GM12874 (cell line): ENCODE measurements at regions not wholly inside any gene's neighbourhood (a gene's known extent, or its start where the extent isn't known, plus 50 kb on each side); places are given as distances from the start of the nearest gene placed in this dataset.

ENCODE experiments used
- TF ChIP-seq, protein P1 (sequence below): IDR thresholded peaks from 2 replicates; pipeline ENCODE4 v1.5.1; 2011; ENCODE audit warnings: low read depth, mild to moderate bottlenecking, control low read depth, low read length, moderate library complexity; ENCODE audit not compliant: insufficient read depth

DNA sequence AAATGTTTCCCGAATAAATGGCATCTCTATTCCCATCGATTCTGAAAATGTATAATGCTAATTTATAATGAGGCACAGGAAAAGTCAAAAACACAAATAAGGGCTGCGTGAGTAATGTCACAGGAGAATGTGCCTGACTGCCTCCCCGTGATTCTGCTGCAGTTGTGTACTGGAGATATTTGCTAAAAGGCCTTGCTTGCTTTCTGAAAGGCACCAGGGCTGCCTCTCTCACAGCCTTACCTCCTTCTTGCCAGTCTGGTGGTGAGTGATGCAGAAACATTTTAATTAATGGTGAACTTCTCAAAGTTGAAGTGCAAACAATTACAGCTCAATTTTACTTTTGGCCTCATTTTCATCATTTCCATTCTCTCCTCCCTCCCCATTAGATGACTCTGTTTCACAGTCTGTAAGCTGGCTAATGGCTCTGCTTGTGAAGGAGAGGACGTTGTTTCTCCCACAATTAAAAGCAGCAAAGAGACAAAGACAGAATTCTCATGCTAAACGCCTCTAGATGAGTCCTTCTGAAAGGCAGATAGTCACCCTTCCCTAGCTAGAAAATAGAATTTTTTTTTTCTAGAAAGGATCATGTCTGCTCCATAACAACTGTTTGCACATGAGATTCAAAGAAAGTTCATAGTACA lies 377.6 kb downstream of the MDFIC start:
- TF ChIP-seq, protein P1, sequence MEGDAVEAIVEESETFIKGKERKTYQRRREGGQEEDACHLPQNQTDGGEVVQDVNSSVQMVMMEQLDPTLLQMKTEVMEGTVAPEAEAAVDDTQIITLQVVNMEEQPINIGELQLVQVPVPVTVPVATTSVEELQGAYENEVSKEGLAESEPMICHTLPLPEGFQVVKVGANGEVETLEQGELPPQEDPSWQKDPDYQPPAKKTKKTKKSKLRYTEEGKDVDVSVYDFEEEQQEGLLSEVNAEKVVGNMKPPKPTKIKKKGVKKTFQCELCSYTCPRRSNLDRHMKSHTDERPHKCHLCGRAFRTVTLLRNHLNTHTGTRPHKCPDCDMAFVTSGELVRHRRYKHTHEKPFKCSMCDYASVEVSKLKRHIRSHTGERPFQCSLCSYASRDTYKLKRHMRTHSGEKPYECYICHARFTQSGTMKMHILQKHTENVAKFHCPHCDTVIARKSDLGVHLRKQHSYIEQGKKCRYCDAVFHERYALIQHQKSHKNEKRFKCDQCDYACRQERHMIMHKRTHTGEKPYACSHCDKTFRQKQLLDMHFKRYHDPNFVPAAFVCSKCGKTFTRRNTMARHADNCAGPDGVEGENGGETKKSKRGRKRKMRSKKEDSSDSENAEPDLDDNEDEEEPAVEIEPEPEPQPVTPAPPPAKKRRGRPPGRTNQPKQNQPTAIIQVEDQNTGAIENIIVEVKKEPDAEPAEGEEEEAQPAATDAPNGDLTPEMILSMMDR: no peak

DNA sequence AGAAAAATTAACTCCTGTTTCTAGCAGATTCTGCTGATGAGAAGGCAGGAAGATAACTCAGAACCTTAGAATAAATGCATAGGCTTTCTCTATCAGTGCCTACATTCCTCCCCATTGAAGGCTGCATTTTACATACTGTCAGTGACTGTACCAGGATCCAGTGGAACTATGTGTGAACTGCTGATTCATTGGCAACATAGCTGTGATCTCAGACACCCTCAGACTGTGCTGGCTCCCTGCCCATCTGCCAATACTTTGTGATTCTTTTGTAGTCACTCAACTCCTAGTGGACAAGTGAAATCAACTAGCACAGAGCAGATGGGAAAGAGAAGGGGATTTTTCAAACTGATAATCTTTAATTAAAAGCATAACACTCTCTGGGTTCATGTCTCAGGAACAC lies 375.8 kb downstream of the MDFIC start:
- TF ChIP-seq, protein P1: no peak

DNA sequence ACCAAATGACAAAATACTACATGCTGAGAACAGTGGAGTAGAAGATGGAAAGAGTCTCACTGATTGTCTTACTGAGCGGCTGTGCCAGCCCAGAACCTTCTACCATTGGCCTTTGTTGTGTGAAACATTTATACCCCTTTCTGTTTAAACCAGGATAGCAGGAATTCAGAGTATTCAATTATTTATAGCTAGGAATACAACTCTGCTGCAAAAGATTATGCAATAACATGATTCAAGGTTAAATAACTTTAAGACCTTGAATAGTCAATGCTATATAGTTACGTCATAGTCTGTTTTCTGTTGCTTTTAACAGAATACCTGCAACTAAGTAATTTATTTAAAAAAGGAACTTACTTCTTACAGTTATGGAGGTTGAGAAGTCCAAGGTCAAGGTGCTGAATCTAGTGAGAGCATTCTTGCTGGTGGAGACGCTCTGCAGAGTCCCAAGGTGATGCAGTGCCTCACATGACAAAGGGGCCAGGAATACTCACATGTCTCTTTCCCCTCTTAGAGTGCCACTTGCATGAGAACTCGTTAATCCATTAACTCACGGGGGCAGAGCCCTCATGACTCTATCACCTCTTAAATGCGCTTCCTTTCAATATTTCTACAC lies 371.8 kb downstream of the MDFIC start:
- TF ChIP-seq, protein P1: no peak

DNA sequence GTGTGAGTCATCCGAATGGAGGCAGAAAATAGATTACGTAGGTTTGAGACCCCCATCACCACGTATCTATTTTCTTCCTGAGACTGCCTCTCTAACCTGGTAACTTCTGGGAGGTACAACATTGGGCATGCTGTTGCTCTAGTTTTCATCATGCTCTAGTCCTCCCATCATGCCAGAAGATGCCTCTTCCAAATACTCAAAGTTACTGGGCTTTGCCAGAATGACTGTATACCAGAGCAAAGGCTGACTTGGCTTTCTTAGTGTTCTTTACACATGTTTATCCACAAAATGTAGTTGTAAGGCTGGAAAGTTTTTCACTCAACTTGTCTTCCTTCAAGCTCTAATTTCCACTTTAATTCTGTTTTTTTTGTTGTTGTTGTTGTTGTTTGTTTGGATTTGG lies 370.5 kb downstream of the MDFIC start:
- TF ChIP-seq, protein P1: no peak

DNA sequence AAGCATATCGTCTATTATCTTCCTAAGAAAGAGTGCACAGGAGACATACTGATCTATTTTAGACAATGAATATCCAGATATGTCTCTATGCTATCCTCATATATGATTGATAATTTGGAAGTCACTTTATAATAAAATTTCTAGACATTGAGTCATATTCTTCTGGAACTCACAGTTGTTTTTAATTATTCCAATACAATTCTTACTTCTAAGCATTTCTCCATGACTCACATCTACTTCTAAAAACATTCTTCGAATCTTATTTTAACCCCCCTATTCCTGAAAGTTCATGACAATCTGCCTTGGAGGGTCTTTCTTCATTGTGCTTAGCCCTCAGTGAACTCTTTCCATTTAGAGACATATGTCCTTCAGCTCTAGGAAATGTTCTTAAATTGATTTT lies 368.1 kb downstream of the MDFIC start:
- TF ChIP-seq, protein P1: no peak

DNA sequence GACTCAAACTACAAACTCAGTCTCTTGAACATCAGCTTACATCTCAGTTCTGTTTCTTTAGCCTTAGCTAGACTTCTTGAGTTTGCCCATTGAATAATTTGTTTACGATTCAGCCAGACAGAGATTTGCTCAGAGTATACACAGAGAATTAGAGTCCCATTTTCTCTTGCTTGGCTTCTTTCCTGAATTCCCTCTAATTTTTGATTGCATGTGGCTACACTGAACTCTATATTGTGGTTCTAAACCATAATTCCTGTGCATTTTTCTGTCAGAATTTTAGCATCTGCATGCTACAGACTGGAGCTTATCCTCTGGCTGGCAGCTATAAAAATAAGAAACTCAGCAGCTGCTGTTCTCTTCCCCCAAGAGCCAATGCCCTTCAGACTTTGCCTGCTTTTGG lies 354.9 kb downstream of the MDFIC start:
- TF ChIP-seq, protein P1: no peak

DNA sequence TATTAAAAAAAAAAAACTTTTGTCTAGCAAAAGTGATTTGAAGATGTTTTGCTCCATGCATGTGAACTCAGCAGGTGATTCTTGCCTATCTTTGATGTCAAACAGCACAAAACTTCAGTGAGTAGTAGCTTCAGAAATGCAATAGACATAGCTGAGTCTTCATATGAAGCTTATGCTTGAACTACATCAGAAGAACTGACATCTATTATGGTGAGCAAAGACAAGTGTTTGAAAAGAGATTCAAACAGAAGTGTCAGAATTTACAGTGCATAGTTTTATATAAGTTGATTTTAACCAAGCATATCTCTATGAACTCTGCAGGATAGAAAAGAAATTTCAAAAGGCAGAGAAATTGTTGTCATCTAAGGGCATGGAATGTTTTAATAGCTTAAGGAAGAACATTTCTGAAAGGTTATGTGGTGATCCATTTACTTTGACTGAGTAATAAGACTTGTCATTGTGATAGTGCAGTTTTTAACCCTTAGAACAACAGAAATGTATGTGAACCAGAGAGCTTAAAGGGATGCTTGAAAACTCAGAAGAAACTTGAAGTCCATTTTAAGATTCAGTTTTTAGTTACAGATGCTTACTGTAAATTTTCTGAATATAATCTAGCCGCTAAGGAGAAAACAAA lies 351.4 kb downstream of the MDFIC start:
- TF ChIP-seq, protein P1: no peak
